Liver (tissue), 8 donors: ENCODE measurements at regions not wholly inside any gene's neighbourhood (a gene's known extent, or its start where the extent isn't known, plus 50 kb on each side); places are given as distances from the start of the nearest gene placed in this dataset.

Experiments
- DNase-seq: peaks from one replicate; pipeline ENCODE4 v3.0.0-alpha.2; 2017; ENCODE audit warnings: low spot score
- H3K27ac ChIP-seq, 2 donors: one replicate each; pipeline ENCODE4 v1.7.0; 2013; ENCODE audit warnings: inconsistent platforms in 2 of 2, low read length in 2 of 2, control low read depth in 1 of 2, low read depth in 1 of 2, mild to moderate bottlenecking in 1 of 2
- H3K27me3 ChIP-seq, 4 donors: one replicate each; pipeline versions ENCODE4 v1.6.1 to v1.7.0; 2013; ENCODE audit warnings: low read length in 3 of 4, inconsistent platforms in 1 of 4, mild to moderate bottlenecking in 1 of 4, moderate library complexity in 1 of 4; ENCODE audit not compliant: control insufficient read depth in 4 of 4, insufficient read depth in 4 of 4
- H3K36me3 ChIP-seq, 4 donors: one replicate each; pipeline versions ENCODE4 v1.6.1 to v1.7.0; 2013; ENCODE audit warnings: low read length in 3 of 4, mild to moderate bottlenecking in 3 of 4, low read depth in 1 of 4, moderate library complexity in 1 of 4; ENCODE audit not compliant: control insufficient read depth in 4 of 4, insufficient read depth in 3 of 4
- H3K4me1 ChIP-seq, 4 donors: one replicate each; pipeline versions ENCODE4 v1.6.1 to v1.7.0; 2013; ENCODE audit warnings: low read length in 3 of 4, mild to moderate bottlenecking in 3 of 4, moderate library complexity in 1 of 4; ENCODE audit not compliant: control insufficient read depth in 4 of 4, insufficient read depth in 4 of 4
- H3K4me3 ChIP-seq, 3 donors: one replicate each; pipeline versions ENCODE4 v1.6.1 to v1.7.0; 2013; ENCODE audit warnings: low read length in 3 of 3, control low read depth in 1 of 3, low read depth in 1 of 3, mild to moderate bottlenecking in 1 of 3
- H3K9ac ChIP-seq, 2 donors: one replicate each; pipeline ENCODE4 v1.7.0; 2013; ENCODE audit warnings: low read length in 2 of 2, mild to moderate bottlenecking in 2 of 2, moderate library complexity in 2 of 2, control low read depth in 1 of 2, low read depth in 1 of 2
- H3K9me3 ChIP-seq, 4 donors: one replicate each; pipeline versions ENCODE4 v1.6.1 to v1.7.0; 2013; ENCODE audit warnings: low read length in 3 of 4; ENCODE audit not compliant: control insufficient read depth in 4 of 4
- CTCF ChIP-seq: fragments of 150-350 bp; IDR thresholded peaks from 2 replicates; pipeline ENCODE4 v1.5.1; 2017; ENCODE audit warnings: improper control_type of control experiment, low read depth, low read length; ENCODE audit not compliant: missing input control
- EGR1 ChIP-seq, 2 donors: IDR thresholded peaks; 2 replicates each; pipeline ENCODE4 v1.6.1; 2016 to 2018; ENCODE audit warnings: antibody characterized with exemption in 2 of 2, low read depth in 2 of 2
- FOXA1 ChIP-seq: IDR thresholded peaks from 2 replicates; pipeline ENCODE4 v1.6.1; 2016; ENCODE audit warnings: antibody characterized with exemption
- FOXA2 ChIP-seq: IDR thresholded peaks from 2 replicates; pipeline ENCODE4 v1.6.1; 2016; ENCODE audit warnings: antibody characterized with exemption
- GABPA ChIP-seq, 2 donors: IDR thresholded peaks in 1 of 2; conservative IDR thresholded peaks in 1 of 2; 2 replicates each; pipeline ENCODE4 v1.6.1; 2016; ENCODE audit warnings: antibody characterized with exemption in 2 of 2, mild to moderate bottlenecking in 1 of 2, moderate library complexity in 1 of 2
- HNF4A ChIP-seq, 2 donors: conservative IDR thresholded peaks; 2 replicates each; pipeline ENCODE4 v1.6.1; 2016; ENCODE audit warnings: antibody characterized with exemption in 2 of 2, mild to moderate bottlenecking in 2 of 2
- HNF4G ChIP-seq: IDR thresholded peaks from 2 replicates; pipeline ENCODE4 v1.6.1; 2016; ENCODE audit warnings: antibody characterized with exemption
- JUND ChIP-seq, 2 donors: IDR thresholded peaks; 2 replicates each; pipeline ENCODE4 v1.6.1; 2016; ENCODE audit warnings: antibody characterized with exemption in 2 of 2
- NR2F2 ChIP-seq: IDR thresholded peaks from 2 replicates; pipeline ENCODE4 v1.6.1; 2016; ENCODE audit warnings: antibody characterized with exemption
- RAD21 ChIP-seq, 2 donors: IDR thresholded peaks; 2 replicates each; pipeline ENCODE4 v1.6.1; 2016; ENCODE audit warnings: antibody characterized with exemption in 2 of 2, mild to moderate bottlenecking in 2 of 2
- REST ChIP-seq: IDR thresholded peaks from 2 replicates; pipeline ENCODE4 v1.6.1; 2016; ENCODE audit warnings: antibody characterized with exemption, mild to moderate bottlenecking
- RXRA ChIP-seq, 2 donors: IDR thresholded peaks; 2 replicates each; pipeline ENCODE4 v1.6.1; 2017 to 2018; ENCODE audit warnings: antibody characterized with exemption in 2 of 2, mild to moderate bottlenecking in 1 of 2
- SP1 ChIP-seq: IDR thresholded peaks from 2 replicates; pipeline ENCODE4 v1.6.1; 2018; ENCODE audit warnings: antibody characterized with exemption, mild to moderate bottlenecking
- TAF1 ChIP-seq: conservative IDR thresholded peaks from 2 replicates; pipeline ENCODE4 v1.6.1; 2016; ENCODE audit warnings: antibody characterized with exemption, mild to moderate bottlenecking
- YY1 ChIP-seq: IDR thresholded peaks from 2 replicates; pipeline ENCODE4 v1.6.1; 2016; ENCODE audit warnings: antibody characterized with exemption, mild to moderate bottlenecking
- ZBTB33 ChIP-seq: IDR thresholded peaks from 2 replicates; pipeline ENCODE4 v1.6.1; 2016; ENCODE audit warnings: antibody characterized with exemption
- WGBS: extraction: QIAGEN DNeasy Blood & Tissue Kit; methylation state at CpG from one replicate; pipeline ENCODE4 v1.1.7; 2013; 5-methylcytosine and 5-hydroxymethylcytosine counted together
- TF ChIP-seq, protein P1 (sequence below): IDR thresholded peaks from 2 replicates; pipeline ENCODE4 v1.6.1; 2016; ENCODE audit warnings: antibody characterized with exemption
- TF ChIP-seq, protein P2 (sequence below): IDR thresholded peaks from 2 replicates; pipeline ENCODE4 v1.6.1; 2016; ENCODE audit warnings: antibody characterized with exemption
- donor health status: healthy.
- donor health status: healthy.
- donor health status: healthy.
- donor health status: healthy.
- donor health status: healthy.

- Histone ChIP-seq H3K4me3 (no peak overlapping the region), H3K9me3 (no peaks in the 10 kb centered on the region), H3K9ac (no peak overlapping the region), H3K27ac (no peak overlapping the region), H3K4me1 (no peaks in the 10 kb centered on the region), H3K27me3 (peaks cover 0 to 2% (median 0%) of the 10 kb centered on the region in 4 donors), H3K36me3 (no peaks in the 10 kb centered on the region)
- WGBS = 76% methylated on average over 2 of the region's 2 CpGs
- no peak for DNase-seq
- no peak for TF ChIP-seq NR2F2
- TF ChIP-seq HNF4A (conservative IDR thresholded peaks at IDR 0.05) = no peak
- TF ChIP-seq JUND (IDR thresholded peaks at IDR 0.05) = no peak
- no peak for TF ChIP-seq HNF4G
- TF ChIP-seq, protein P1, sequence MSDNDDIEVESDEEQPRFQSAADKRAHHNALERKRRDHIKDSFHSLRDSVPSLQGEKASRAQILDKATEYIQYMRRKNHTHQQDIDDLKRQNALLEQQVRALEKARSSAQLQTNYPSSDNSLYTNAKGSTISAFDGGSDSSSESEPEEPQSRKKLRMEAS = no peak
- no peak for TF ChIP-seq RAD21 (IDR thresholded peaks at IDR 0.05)
- no peak for TF ChIP-seq CTCF
- no peak for TF ChIP-seq ZBTB33
- TF ChIP-seq RXRA (IDR thresholded peaks at IDR 0.05) = no peak
- TF ChIP-seq, protein P2, sequence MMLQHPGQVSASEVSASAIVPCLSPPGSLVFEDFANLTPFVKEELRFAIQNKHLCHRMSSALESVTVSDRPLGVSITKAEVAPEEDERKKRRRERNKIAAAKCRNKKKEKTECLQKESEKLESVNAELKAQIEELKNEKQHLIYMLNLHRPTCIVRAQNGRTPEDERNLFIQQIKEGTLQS = no peak
- TF ChIP-seq REST = no peak
- no peak for TF ChIP-seq GABPA (IDR thresholded peaks at IDR 0.05 in 1 of 2, conservative IDR thresholded peaks at IDR 0.05 in 1 of 2)
- TF ChIP-seq FOXA1 = no peak
- no peak for TF ChIP-seq EGR1 (IDR thresholded peaks at IDR 0.05; ENCODE audit: low read depth in 2 of 2)
- TF ChIP-seq YY1 = no peak
- no peak for TF ChIP-seq TAF1
- TF ChIP-seq SP1 = no peak
- TF ChIP-seq FOXA2 = no peak
Observed at GRCh38 chrX:112577146-112577545, 102.6 kb downstream of the LHFPL1 start.

DNA sequence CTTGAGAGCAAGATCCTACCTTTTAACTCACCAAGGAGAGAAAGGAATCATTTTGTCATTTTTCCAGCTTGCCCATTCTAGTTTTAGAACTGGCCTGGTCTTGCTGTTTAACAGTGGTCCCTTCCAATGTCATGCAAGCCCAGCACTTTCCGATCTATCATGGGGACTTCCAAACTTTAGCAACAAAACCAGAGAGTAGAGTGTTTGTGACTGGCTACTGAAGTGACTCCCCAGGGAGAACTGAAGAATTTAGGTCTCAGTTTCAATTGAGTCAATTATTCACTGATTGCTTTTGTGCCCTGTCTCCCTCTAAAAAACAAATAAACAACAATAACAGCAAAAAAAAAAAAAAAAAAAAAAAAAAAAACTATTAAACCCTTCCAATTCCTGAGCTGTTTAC lies 108.3 kb downstream of the LHFPL1 start:
- 92% methylated on average over 1 of the region's 1 CpG for WGBS
- Histone ChIP-seq H3K27me3 (no peaks in the 10 kb centered on the region), H3K4me1 (no peaks in the 10 kb centered on the region), H3K9ac (no peak overlapping the region), H3K27ac (no peak overlapping the region), H3K36me3 (no peaks in the 10 kb centered on the region), H3K4me3 (no peak overlapping the region), H3K9me3 (no peaks in the 10 kb centered on the region)
- TF ChIP-seq HNF4A (conservative IDR thresholded peaks at IDR 0.05) = no peak
- TF ChIP-seq NR2F2 = no peak
- no peak for TF ChIP-seq EGR1 (IDR thresholded peaks at IDR 0.05; ENCODE audit: low read depth in 2 of 2)
- no peak for TF ChIP-seq YY1
- no peak for TF ChIP-seq JUND (IDR thresholded peaks at IDR 0.05)
- no peak for TF ChIP-seq SP1
- no peak for TF ChIP-seq RAD21 (IDR thresholded peaks at IDR 0.05)
- no peak for TF ChIP-seq REST
- DNase-seq = no peak
